Activated T-helper 17 cell treated with anti-CD3 and anti-CD28 coated beads, Interleukin-2, amount 50 U/mL, for 72 hours (primary cell): ENCODE measurements at regions not wholly inside any gene's neighbourhood (a gene's known extent, or its start where the extent isn't known, plus 50 kb on each side); places are given as distances from the start of the nearest gene placed in this dataset.

Source experiments
- ATAC-seq: fragments of 150-1000 bp; cut with Tn5 transposase; replicated peaks from 2 replicates; pipeline ENCODE4 v1.10.0; 2021; ENCODE audit warnings: mild to moderate bottlenecking, moderate library complexity
- H3K27ac Mint-ChIP-seq: one replicate; pipeline ENCODE4 v1.8.0; 2022; ENCODE audit warnings: mixed read lengths
- H3K27me3 Mint-ChIP-seq: one replicate; pipeline ENCODE4 v1.8.0; 2022; ENCODE audit warnings: mixed read lengths
- H3K36me3 Mint-ChIP-seq: one replicate; pipeline ENCODE4 v1.8.0; 2022; ENCODE audit warnings: low read depth, mild to moderate bottlenecking, mixed read lengths
- H3K4me1 Mint-ChIP-seq: one replicate; pipeline ENCODE4 v1.8.0; 2022; ENCODE audit warnings: mixed read lengths
- H3K4me3 Mint-ChIP-seq: one replicate; pipeline ENCODE4 v1.8.0; 2022; ENCODE audit warnings: mild to moderate bottlenecking, mixed read lengths
- H3K9me3 Mint-ChIP-seq: one replicate; pipeline ENCODE4 v1.8.0; 2022; ENCODE audit warnings: mixed read lengths

GRCh38 chr1:87620807-87621206 is 292.1 kb downstream of the LMO4 start:
- no peaks in the 10 kb centered on the region for H3K9me3 Mint-ChIP-seq

GRCh38 chr1:87629673-87630072 is 301.0 kb downstream of the LMO4 start:
- Mint-ChIP-seq H3K27ac (no peak overlapping the region), H3K27me3 (no peaks in the 10 kb centered on the region), H3K4me1 (no peaks in the 10 kb centered on the region), H3K36me3 (no peaks in the 10 kb centered on the region), H3K9me3 (peaks cover 3% of the 10 kb centered on the region), H3K4me3 (no peak overlapping the region)
- ATAC-seq: no peak

More at GRCh38 chr1:87620807-87621206, 292.1 kb downstream of the LMO4 start:
- no peak overlapping the region for H3K27ac Mint-ChIP-seq
- no peaks in the 10 kb centered on the region for H3K4me1 Mint-ChIP-seq
- no peaks in the 10 kb centered on the region for H3K36me3 Mint-ChIP-seq
- no peak overlapping the region for H3K4me3 Mint-ChIP-seq
- no peak for ATAC-seq
- H3K27me3 Mint-ChIP-seq: no peaks in the 10 kb centered on the region

GRCh38 chr1:87632232-87632631 is 303.6 kb downstream of the LMO4 start:
- H3K4me1 Mint-ChIP-seq: no peaks in the 10 kb centered on the region
- H3K27me3 Mint-ChIP-seq: no peaks in the 10 kb centered on the region
- ATAC-seq: no peak
- no peak overlapping the region for H3K4me3 Mint-ChIP-seq
- H3K27ac Mint-ChIP-seq: no peak overlapping the region
- peaks cover 3% of the 10 kb centered on the region for H3K9me3 Mint-ChIP-seq
- no peaks in the 10 kb centered on the region for H3K36me3 Mint-ChIP-seq

GRCh38 chr1:87636198-87636892 is 307.7 kb downstream of the LMO4 start:
- Mint-ChIP-seq H3K4me3 (no peak overlapping the region), H3K36me3 (no peaks in the 10 kb centered on the region), H3K9me3 (peaks cover 3% of the 10 kb centered on the region), H3K27me3 (no peaks in the 10 kb centered on the region), H3K27ac (no peak overlapping the region), H3K4me1 (no peaks in the 10 kb centered on the region)
- no peak for ATAC-seq

- H3K4me1 Mint-ChIP-seq: no peaks in the 10 kb centered on the region
- no peaks in the 10 kb centered on the region for H3K27me3 Mint-ChIP-seq
- no peak for ATAC-seq
- no peaks in the 10 kb centered on the region for H3K9me3 Mint-ChIP-seq
- no peak overlapping the region for H3K4me3 Mint-ChIP-seq
- H3K27ac Mint-ChIP-seq: no peak overlapping the region
- H3K36me3 Mint-ChIP-seq: no peaks in the 10 kb centered on the region
Observed at GRCh38 chr1:87638636-87639035, 310.0 kb downstream of the LMO4 start.

- ATAC-seq: no peak
- H3K36me3 Mint-ChIP-seq: no peaks in the 10 kb centered on the region
- no peaks in the 10 kb centered on the region for H3K4me1 Mint-ChIP-seq
- H3K9me3 Mint-ChIP-seq: no peaks in the 10 kb centered on the region
- no peak overlapping the region for H3K4me3 Mint-ChIP-seq
- no peaks in the 10 kb centered on the region for H3K27me3 Mint-ChIP-seq
- H3K27ac Mint-ChIP-seq: no peak overlapping the region
Observed at GRCh38 chr1:87641996-87642395, 313.3 kb downstream of the LMO4 start.

- no peak overlapping the region for H3K27ac Mint-ChIP-seq
- no peak overlapping the region for H3K4me3 Mint-ChIP-seq
- no peaks in the 10 kb centered on the region for H3K4me1 Mint-ChIP-seq
- ATAC-seq: no peak
- no peaks in the 10 kb centered on the region for H3K9me3 Mint-ChIP-seq
- no peaks in the 10 kb centered on the region for H3K36me3 Mint-ChIP-seq
- no peaks in the 10 kb centered on the region for H3K27me3 Mint-ChIP-seq
Observed at GRCh38 chr1:87642581-87643221, 314.0 kb downstream of the LMO4 start.

GRCh38 chr1:87644033-87644578 is 315.4 kb downstream of the LMO4 start:
- Mint-ChIP-seq H3K4me1 (no peaks in the 10 kb centered on the region), H3K4me3 (no peak overlapping the region), H3K27ac (no peak overlapping the region), H3K36me3 (no peaks in the 10 kb centered on the region), H3K9me3 (no peaks in the 10 kb centered on the region), H3K27me3 (no peaks in the 10 kb centered on the region)
- no peak for ATAC-seq

- H3K27me3 Mint-ChIP-seq: no peaks in the 10 kb centered on the region
- no peaks in the 10 kb centered on the region for H3K36me3 Mint-ChIP-seq
- no peak overlapping the region for H3K27ac Mint-ChIP-seq
- ATAC-seq: peak; percentile 54
- no peaks in the 10 kb centered on the region for H3K4me1 Mint-ChIP-seq
- H3K4me3 Mint-ChIP-seq: no peak overlapping the region
- H3K9me3 Mint-ChIP-seq: no peaks in the 10 kb centered on the region
Observed at GRCh38 chr1:87644579-87645190, 316.0 kb downstream of the LMO4 start.

- Mint-ChIP-seq H3K36me3 (no peaks in the 10 kb centered on the region), H3K4me1 (no peaks in the 10 kb centered on the region), H3K27ac (no peak overlapping the region), H3K9me3 (no peaks in the 10 kb centered on the region), H3K4me3 (no peak overlapping the region), H3K27me3 (no peaks in the 10 kb centered on the region)
- ATAC-seq: no peak
Observed at GRCh38 chr1:87647430-87648177, 318.9 kb downstream of the LMO4 start.

- H3K4me1 Mint-ChIP-seq: no peaks in the 10 kb centered on the region
- H3K4me3 Mint-ChIP-seq: no peak overlapping the region
- no peaks in the 10 kb centered on the region for H3K27me3 Mint-ChIP-seq
- no peak for ATAC-seq
- no peaks in the 10 kb centered on the region for H3K36me3 Mint-ChIP-seq
- H3K27ac Mint-ChIP-seq: no peak overlapping the region
- no peaks in the 10 kb centered on the region for H3K9me3 Mint-ChIP-seq
Observed at GRCh38 chr1:87648323-87649119, 319.8 kb downstream of the LMO4 start.

- H3K27me3 Mint-ChIP-seq: no peaks in the 10 kb centered on the region
- ATAC-seq: no peak
- no peak overlapping the region for H3K27ac Mint-ChIP-seq
- no peaks in the 10 kb centered on the region for H3K36me3 Mint-ChIP-seq
- H3K4me3 Mint-ChIP-seq: no peak overlapping the region
- H3K4me1 Mint-ChIP-seq: no peaks in the 10 kb centered on the region
- no peaks in the 10 kb centered on the region for H3K9me3 Mint-ChIP-seq
Observed at GRCh38 chr1:87650306-87650705, 321.6 kb downstream of the LMO4 start.

- no peaks in the 10 kb centered on the region for H3K36me3 Mint-ChIP-seq
- H3K9me3 Mint-ChIP-seq: no peaks in the 10 kb centered on the region
- no peak overlapping the region for H3K27ac Mint-ChIP-seq
- H3K4me3 Mint-ChIP-seq: no peak overlapping the region
- H3K4me1 Mint-ChIP-seq: no peaks in the 10 kb centered on the region
- H3K27me3 Mint-ChIP-seq: no peaks in the 10 kb centered on the region
- ATAC-seq: no peak
Observed at GRCh38 chr1:87652176-87652575, 323.5 kb downstream of the LMO4 start.

GRCh38 chr1:87665151-87665550 is 336.5 kb downstream of the LMO4 start:
- no peaks in the 10 kb centered on the region for H3K4me1 Mint-ChIP-seq
- H3K9me3 Mint-ChIP-seq: peaks cover 12% of the 10 kb centered on the region
- no peak overlapping the region for H3K4me3 Mint-ChIP-seq
- no peak overlapping the region for H3K27ac Mint-ChIP-seq
- H3K36me3 Mint-ChIP-seq: no peaks in the 10 kb centered on the region
- ATAC-seq: no peak
- H3K27me3 Mint-ChIP-seq: peaks cover 17% of the 10 kb centered on the region
